ENCODE measurements at regions not wholly inside any gene's neighbourhood (a gene's known extent, or its start where the extent isn't known, plus 50 kb on each side); places are given as distances from the start of the nearest gene placed in this dataset.

GRCh38 chr6:53741034-53741823 is 53.6 kb upstream of the LRRC1 start:
- no peak for TF ChIP-seq CTCF (IDR thresholded peaks at IDR 0.05)
- TF ChIP-seq POLR2A (IDR thresholded peaks at IDR 0.05) = no peak
- TF ChIP-seq EP300 (IDR thresholded peaks at IDR 0.05) = no peak

Data from ovary (tissue), 3 donors.